K562 (cell line): ENCODE measurements at regions not wholly inside any gene's neighbourhood (a gene's known extent, or its start where the extent isn't known, plus 50 kb on each side); places are given as distances from the start of the nearest gene placed in this dataset.

Experiments used
- ATAC-seq: fragments of 200-7000 bp; cut with Tn5 transposase; 3 replicates; pipeline ENCODE4 v1.9.1; 2020; ENCODE audit warnings: moderate library complexity
- BruUV-seq: library from RNA; stranded (reverse); fragments of 400-500 nt; replicated peaks from 2 replicates; lab custom pipeline; 2021; lab: Mats Ljungman, UMichigan
- CTCF ChIA-PET: fragments of 300-600 bp; formaldehyde crosslinking; extraction: SDS; loops from one replicate; lab custom pipeline; 2021; ENCODE audit warnings: low intra/inter-chr PET ratio; lab: Yijun Ruan, JAX
- POLR2A ChIA-PET: fragments of 300-600, 350-650 bp; sonication (Branson Sonifier 250); formaldehyde crosslinking; extraction: SDS; loops from one replicate; lab custom pipeline; 2021; ENCODE audit warnings: antibody characterized with exemption, inconsistent platforms; lab: Yijun Ruan, JAX
- DNase-seq, 4 experiments: peaks; one replicate each; pipeline versions ENCODE4 v3.0.0 to v3.0.0-alpha.2; 2011 to 2018; ENCODE audit warnings: low spot score in 3 of 4, mixed read lengths in 3 of 4; ENCODE audit errors: extremely low read depth in 1 of 4
- FAIRE-seq: peaks from 2 replicates; lab custom pipeline; 2011; peaks lifted over from hg19 to GRCh38; lab: Jason Lieb, UNC
- H2AFZ ChIP-seq: 2 replicates; pipeline ENCODE4 v1.6.0; 2011; ENCODE audit warnings: low read depth, low read length, control low read depth, inconsistent platforms
- H3K27ac ChIP-seq: fragments of 200-600 bp; 3 replicates; pipeline ENCODE4 v1.8.0; 2011; ENCODE audit warnings: low read depth, mild to moderate bottlenecking, control low read depth, inconsistent platforms, low read length, moderate library complexity, mixed read lengths; ENCODE audit errors: extremely low read depth
- H3K27me3 ChIP-seq, 2 experiments: fragments of 300-600 bp in 1 of 2; 2 replicates in 1 of 2; 3 replicates in 1 of 2; pipeline versions ENCODE4 v1.6.0 to v1.8.0; 2011; ENCODE audit warnings: inconsistent platforms in 2 of 2, low read length in 2 of 2, mild to moderate bottlenecking in 1 of 2, mixed read lengths in 1 of 2, moderate library complexity in 1 of 2; ENCODE audit not compliant: control insufficient read depth in 2 of 2, insufficient read depth in 2 of 2
- H3K36me3 ChIP-seq: fragments of 300-600 bp; 3 replicates; pipeline ENCODE4 v1.8.0; 2011; ENCODE audit warnings: mild to moderate bottlenecking, low read length, inconsistent platforms; ENCODE audit not compliant: control insufficient read depth, insufficient read depth
- H3K4me1 ChIP-seq, 2 experiments: fragments of 200-600 bp in 1 of 2; replicated peaks in 1 of 2; 2 replicates in 1 of 2; 3 replicates in 1 of 2; pipeline versions ENCODE4 v1.5.1 to v1.8.0; 2011; ENCODE audit warnings: inconsistent platforms in 2 of 2, low read length in 2 of 2, mild to moderate bottlenecking in 1 of 2, mixed read lengths in 1 of 2, moderate library complexity in 1 of 2; ENCODE audit not compliant: control insufficient read depth in 2 of 2, insufficient read depth in 2 of 2
- H3K4me2 ChIP-seq: 2 replicates; pipeline ENCODE4 v1.6.1; 2011; ENCODE audit warnings: low read length, control low read depth, inconsistent platforms, mixed read lengths; ENCODE audit not compliant: insufficient read depth
- H3K4me3 ChIP-seq: fragments of 200-600 bp; sonication (generic), shearing (Covaris generic); 2 replicates; pipeline ENCODE4 v1.5.1; 2016; ENCODE audit warnings: control low read depth, inconsistent platforms
- H3K79me2 ChIP-seq: fragments of 200-600 bp; 3 replicates; pipeline ENCODE4 v1.8.0; 2011; ENCODE audit warnings: low read length, inconsistent platforms; ENCODE audit not compliant: control insufficient read depth, insufficient read depth
- H3K9ac ChIP-seq, 2 experiments: 2 replicates each; pipeline versions ENCODE4 v1.6.0 to v1.6.1; 2011; ENCODE audit warnings: low read depth in 2 of 2, low read length in 2 of 2, control low read depth in 1 of 2, inconsistent platforms in 1 of 2, mild to moderate bottlenecking in 1 of 2, mixed read lengths in 1 of 2; ENCODE audit not compliant: insufficient read depth in 1 of 2
- H3K9me1 ChIP-seq: one replicate; pipeline ENCODE4 v1.6.0; 2011; ENCODE audit warnings: inconsistent platforms, mild to moderate bottlenecking, low read length, moderate library complexity; ENCODE audit not compliant: control insufficient read depth, insufficient read depth
- H3K9me3 ChIP-seq: replicated peaks from 2 replicates; pipeline ENCODE4 v1.5.1; 2011; ENCODE audit warnings: low read depth, low read length, inconsistent platforms; ENCODE audit not compliant: control insufficient read depth, insufficient read depth
- H4K20me1 ChIP-seq: replicated peaks from 2 replicates; pipeline ENCODE4 v1.6.1; 2011; ENCODE audit warnings: low read length, inconsistent platforms, mixed read lengths; ENCODE audit not compliant: control insufficient read depth, insufficient read depth
- EHMT2 ChIP-seq: fragments of 450-650 bp; IDR thresholded peaks from 2 replicates; pipeline ENCODE4 v1.6.1; 2018; ENCODE audit warnings: antibody characterized with exemption
- NCOA6 ChIP-seq: fragments of 450-650 bp; IDR thresholded peaks from 2 replicates; pipeline ENCODE4 v1.6.1; 2017; ENCODE audit warnings: mild to moderate bottlenecking
- PURB ChIP-seq: sonication (generic); formaldehyde crosslinking; IDR thresholded peaks from 2 replicates; pipeline ENCODE4 v1.9.0; 2021; ENCODE audit warnings: low read depth, mild to moderate bottlenecking, missing genetic modification reagents
- TEAD4 ChIP-seq, 2 experiments: sonication (generic) in 1 of 2; formaldehyde crosslinking in 1 of 2; IDR thresholded peaks; 2 replicates each; pipeline versions ENCODE4 v1.6.1 to v1.8.0; 2012 to 2022; ENCODE audit warnings: borderline replicate concordance in 1 of 2, inconsistent platforms in 1 of 2, low read length in 1 of 2, mild to moderate bottlenecking in 1 of 2, missing genetic modification reagents in 1 of 2
- USF2 ChIP-seq: sonication (generic); formaldehyde crosslinking; IDR thresholded peaks from 2 replicates; pipeline ENCODE4 v1.5.0; 2020; ENCODE audit warnings: missing genetic modification reagents
- ZBTB1 ChIP-seq: sonication (generic); formaldehyde crosslinking; IDR thresholded peaks from 2 replicates; pipeline ENCODE4 v1.8.1; 2023; ENCODE audit warnings: missing genetic modification reagents, low read depth, mild to moderate bottlenecking, borderline replicate concordance
- ZNF143 ChIP-seq: sonication (generic); formaldehyde crosslinking; IDR thresholded peaks from 2 replicates; pipeline ENCODE4 v1.9.0; 2022; ENCODE audit warnings: mild to moderate bottlenecking, missing genetic modification reagents
- ZNF263 ChIP-seq: sonication (generic); formaldehyde crosslinking; IDR thresholded peaks from 2 replicates; pipeline ENCODE4 v1.8.0; 2022; ENCODE audit warnings: mild to moderate bottlenecking, missing genetic modification reagents, borderline replicate concordance
- ZNF274 ChIP-seq: IDR thresholded peaks from 2 replicates; pipeline ENCODE4 v1.6.1; 2011; ENCODE audit warnings: low read depth, mild to moderate bottlenecking, low read length, moderate library complexity, borderline replicate concordance
- ZNF347 ChIP-seq: fragments of 450-650 bp; formaldehyde crosslinking; IDR thresholded peaks from 2 replicates; pipeline ENCODE4 v1.4.0; 2020; ENCODE audit warnings: low read depth, mild to moderate bottlenecking, moderate library complexity
- ZNF551 ChIP-seq: fragments of 250-450 bp; sonication (Bioruptor Pico); IDR thresholded peaks from 2 replicates; pipeline ENCODE4 v1.5.0; 2021; ENCODE audit warnings: mild to moderate bottlenecking, moderate library complexity
- WGBS: fragments of 100-300 bp; shearing (Covaris generic); methylation state at CpG from one replicate; pipeline ENCODE4 v1.1.6; 2016; ENCODE audit warnings: low coverage, mixed read lengths; ENCODE audit not compliant: insufficient coverage; ENCODE audit errors: missing lambda C conversion rate; 5-methylcytosine and 5-hydroxymethylcytosine counted together
- in situ Hi-C: fragments of 300-500 bp; cut with MboI; formaldehyde crosslinking; loops from 4 replicates; pipeline ENCODE4 v1.15.0; 2018; ENCODE audit warnings: inconsistent platforms, mixed read lengths
- intact Hi-C: fragments of 100-400 bp; cut with micrococcal nuclease; formaldehyde crosslinking; loops from 2 replicates; pipeline ENCODE4 v1.14.2; 2022
- TF ChIP-seq, protein P1 (sequence below): fragments of 250-450 bp; sonication (Bioruptor Pico); IDR thresholded peaks from 2 replicates; pipeline ENCODE4 v1.5.1; 2021; ENCODE audit warnings: mild to moderate bottlenecking

DNA sequence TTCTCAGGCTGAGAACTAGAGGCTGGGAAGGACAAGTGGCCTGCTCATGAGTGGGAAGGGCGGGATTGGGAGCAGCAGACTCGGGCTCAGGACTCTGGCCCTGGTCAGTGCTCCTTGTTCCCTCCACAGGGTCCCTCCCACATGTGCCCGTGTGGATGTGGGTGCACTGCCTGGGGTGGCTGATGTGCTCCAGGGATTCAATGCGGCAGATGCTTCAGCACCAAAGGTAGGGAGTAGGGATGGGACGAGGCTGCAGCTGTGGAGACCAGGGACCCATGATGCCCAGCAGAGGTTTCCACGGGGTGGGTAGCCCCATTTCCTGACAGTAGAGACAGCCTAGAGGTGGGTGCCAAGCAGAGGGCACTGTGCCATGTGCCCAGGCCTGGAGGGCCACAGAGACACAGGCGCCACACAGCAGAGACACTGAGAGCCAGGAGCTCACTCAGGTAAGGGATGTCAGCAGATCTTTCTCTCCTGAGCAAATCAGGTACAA is 89.5 kb downstream of the GGTLC2 start:
- intact Hi-C loops: no loop called here
- ATAC-seq (no peak), FAIRE-seq (no peak), DNase-seq (no peak)
- Histone ChIP-seq H3K79me2 (no peaks in the 10 kb centered on the region), H3K9ac (peak overlapping the region in 1 of 2 experiments; percentile 30; a peak in 1 of 4 replicates), H3K9me3 (no peaks in the 10 kb centered on the region), H4K20me1 (peaks cover 4% of the 10 kb centered on the region), H3K27ac (no peak overlapping the region), H3K27me3 (peaks cover 26 to 36% of the 10 kb centered on the region in 2 experiments), H3K36me3 (no peaks in the 10 kb centered on the region), H3K4me3 (no peak overlapping the region), H3K9me1 (no peaks in the 10 kb centered on the region), H3K4me1 (peaks cover 0 to 15% of the 10 kb centered on the region in 2 experiments; a peak in 1 of 5 replicates), H3K4me2 (no peak overlapping the region), H2AFZ (no peak overlapping the region)
- BruUV-seq: no TSS peak
- POLR2A ChIA-PET: interaction anchor here (0.6 to 2.8 kb wide), 12 partner anchors 10 to 385 kb away, joined by 3 to 15 read pairs (median 4); no protein-coding TSS in a partner anchor
- in situ Hi-C loops: no loop called here
- WGBS: 6% methylated on average over 7 of the region's 7 CpGs
- CTCF ChIA-PET: interaction anchor here (1.3 kb wide), 1 partner anchor 9 kb away, joined by 4 read pairs; no protein-coding TSS in a partner anchor
- TF ChIP-seq, protein P1, sequence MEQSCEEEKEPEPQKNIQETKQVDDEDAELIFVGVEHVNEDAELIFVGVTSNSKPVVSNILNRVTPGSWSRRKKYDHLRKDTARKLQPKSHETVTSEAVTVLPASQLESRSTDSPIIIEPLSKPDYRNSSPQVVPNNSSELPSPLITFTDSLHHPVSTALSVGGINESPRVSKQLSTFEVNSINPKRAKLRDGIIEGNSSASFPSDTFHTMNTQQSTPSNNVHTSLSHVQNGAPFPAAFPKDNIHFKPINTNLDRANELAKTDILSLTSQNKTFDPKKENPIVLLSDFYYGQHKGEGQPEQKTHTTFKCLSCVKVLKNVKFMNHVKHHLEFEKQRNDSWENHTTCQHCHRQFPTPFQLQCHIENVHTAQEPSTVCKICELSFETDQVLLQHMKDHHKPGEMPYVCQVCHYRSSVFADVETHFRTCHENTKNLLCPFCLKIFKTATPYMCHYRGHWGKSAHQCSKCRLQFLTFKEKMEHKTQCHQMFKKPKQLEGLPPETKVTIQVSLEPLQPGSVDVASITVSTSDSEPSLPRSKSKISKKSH: no peak
- TF ChIP-seq ZNF143 (CRISPR knock-in tag): peak; percentile 41
- TF ChIP-seq USF2 (CRISPR knock-in tag): no peak
- no peak for TF ChIP-seq NCOA6
- 0 out of 2 replicates have a peak, but pooled peaks have one; percentile 47 for TF ChIP-seq ZBTB1 (CRISPR knock-in tag)
- TF ChIP-seq PURB (CRISPR knock-in tag): 0 out of 2 replicates have a peak, but pooled peaks have one; percentile 30
- TF ChIP-seq TEAD4 (IDR thresholded peaks at IDR 0.05; ENCODE audit: low read length): no peak
- 0 out of 2 replicates have a peak, but pooled peaks have one; percentile 67 for TF ChIP-seq TEAD4 (CRISPR knock-in tag; IDR thresholded peaks at IDR 0.05; ENCODE audit: borderline replicate concordance)
- TF ChIP-seq EHMT2: no peak
- no peak for TF ChIP-seq ZNF347 (CRISPR knock-in tag)
- no peak for TF ChIP-seq ZNF551 (CRISPR knock-in tag)
- TF ChIP-seq ZNF274: no peak
- TF ChIP-seq ZNF263 (CRISPR knock-in tag): peak; percentile 55; the same call in 1 of the 2 replicates
